ENCODE measurements at regions not wholly inside any gene's neighbourhood (a gene's known extent, or its start where the extent isn't known, plus 50 kb on each side); places are given as distances from the start of the nearest gene placed in this dataset.

- in situ Hi-C loops (cut with HindIII; ENCODE audit: extremely low pct_ligation_motif_present, low pct_unique_long_range_greater_than_20kb) (no loop called here), intact Hi-C loops (cut with micrococcal nuclease; ENCODE audit: unreplicated experiment) (no loop called here)
- no TSS peak for BruUV-seq (replicated peaks)
- WGBS (ENCODE audit: low lambda C conversion rate) = 1% methylated on average over 3 of the region's 5 CpGs
- H3K9ac ChIP-seq (ENCODE audit: insufficient read depth, low read depth, low read length) = no peak overlapping the region
- H4K20me1 ChIP-seq (ENCODE audit: insufficient read depth, low read length) = no peaks in the 10 kb centered on the region
- CTCF ChIA-PET (ENCODE audit: low intra/inter-chr PET ratio, low total read pairs) = no interaction called here
- H3K27me3 ChIP-seq (ENCODE audit: control insufficient read depth in 1 of 2, insufficient read depth in 2 of 2, low read length in 2 of 2) = no peaks in the 10 kb centered on the region
- no peak overlapping the region for H3K4me3 ChIP-seq (replicated peaks in 1 of 3; ENCODE audit: insufficient read depth in 1 of 3, low read depth in 2 of 3, low read length in 3 of 3)
- H3K27ac ChIP-seq (ENCODE audit: extremely low read length, insufficient read depth, low read length) = no peak overlapping the region
- no peak for ATAC-seq
- POLR2A ChIA-PET = no interaction called here
- TF ChIP-seq HNF4G (IDR thresholded peaks at IDR 0.05; ENCODE audit: borderline replicate concordance, low read depth, low read length) (no peak), HNF4G (CRISPR knock-in tag; IDR thresholded peaks at IDR 0.05; ENCODE audit: borderline replicate concordance, low read depth) (no peak), ZKSCAN1 (IDR thresholded peaks at IDR 0.05; ENCODE audit: low read length) (no peak), ZBTB38 (CRISPR knock-in tag; IDR thresholded peaks at IDR 0.05) (no peak), ZNF883 (CRISPR knock-in tag; IDR thresholded peaks at IDR 0.05; ENCODE audit: not compliant biosample characterization) (no peak), HNRNPK (IDR thresholded peaks at IDR 0.05; ENCODE audit: low read depth, low read length, poor library complexity, severe bottlenecking) (no peak), THAP8 (CRISPR knock-in tag; IDR thresholded peaks at IDR 0.05; ENCODE audit: borderline replicate concordance) (no peak), TSC22D2 (CRISPR knock-in tag; IDR thresholded peaks at IDR 0.05; ENCODE audit: borderline replicate concordance) (no peak), ZNF646 (CRISPR knock-in tag; IDR thresholded peaks at IDR 0.05) (no peak)
- no peak overlapping the region for H3K4me2 ChIP-seq (ENCODE audit: low read depth, low read length)
- H3K4me1 ChIP-seq (ENCODE audit: insufficient read depth, low read length) = no peaks in the 10 kb centered on the region
- no peak overlapping the region for H2AFZ ChIP-seq (ENCODE audit: low read length)
- H3K9me3 ChIP-seq (ENCODE audit: low read length) = no peaks in the 10 kb centered on the region
- H3K36me3 ChIP-seq (replicated peaks in 1 of 2; ENCODE audit: control insufficient read depth in 1 of 2, insufficient read depth in 2 of 2, low read length in 2 of 2) = no peaks in the 10 kb centered on the region
- H3K79me2 ChIP-seq (ENCODE audit: insufficient read depth, low read length) = no peaks in the 10 kb centered on the region
- no peak for FAIRE-seq
- DNase-seq (ENCODE audit: low spot score) = no peak
Measured at GRCh38 chr4:126976850-126977632, 655.7 kb upstream of the INTU start.
